Activated effector memory CD4-positive, alpha-beta T cell treated with anti-CD3 and anti-CD28 coated beads, Interleukin-2, amount 50 U/mL, for 16 hours (primary cell): ENCODE measurements at regions not wholly inside any gene's neighbourhood (a gene's known extent, or its start where the extent isn't known, plus 50 kb on each side); places are given as distances from the start of the nearest gene placed in this dataset.
"Not testable (repeated sequence)": the region's sequence is repeated elsewhere in the genome, so short reads cannot be mapped to it uniquely, and the experiment has no call there.

Experiments used
- DNase-seq: peaks from one replicate; pipeline ENCODE4 v3.0.0-alpha.2; 2020

- no peak for DNase-seq
Observed at GRCh38 chr13:72657379-72657778, 70.0 kb downstream of the MZT1 start.

DNA sequence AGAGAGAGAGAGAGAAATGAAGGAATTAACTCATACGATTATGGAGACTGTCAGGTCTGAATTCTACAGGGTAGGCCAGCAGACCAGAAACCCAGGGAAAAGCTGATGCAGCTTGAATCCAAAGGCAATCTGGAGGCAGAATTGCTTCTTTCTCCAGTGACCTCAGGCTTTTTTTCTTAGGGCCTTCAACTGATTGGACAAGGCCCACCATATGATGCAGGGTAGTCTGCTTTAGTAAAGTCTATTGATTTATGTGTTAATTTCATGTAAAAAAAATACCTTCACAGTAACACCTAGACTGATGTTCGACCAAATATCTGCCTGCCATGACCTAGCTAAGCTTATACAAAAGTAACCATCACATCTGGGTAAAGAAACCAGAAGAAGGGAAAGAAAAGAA, 71.1 kb downstream of the MZT1 start:
- DNase-seq: no peak

- DNase-seq: no peak
Observed at GRCh38 chr13:72653506-72653905, 73.9 kb downstream of the MZT1 start.

- DNase-seq: no peak
Observed at GRCh38 chr13:72652681-72653080, 74.7 kb downstream of the MZT1 start.

DNA sequence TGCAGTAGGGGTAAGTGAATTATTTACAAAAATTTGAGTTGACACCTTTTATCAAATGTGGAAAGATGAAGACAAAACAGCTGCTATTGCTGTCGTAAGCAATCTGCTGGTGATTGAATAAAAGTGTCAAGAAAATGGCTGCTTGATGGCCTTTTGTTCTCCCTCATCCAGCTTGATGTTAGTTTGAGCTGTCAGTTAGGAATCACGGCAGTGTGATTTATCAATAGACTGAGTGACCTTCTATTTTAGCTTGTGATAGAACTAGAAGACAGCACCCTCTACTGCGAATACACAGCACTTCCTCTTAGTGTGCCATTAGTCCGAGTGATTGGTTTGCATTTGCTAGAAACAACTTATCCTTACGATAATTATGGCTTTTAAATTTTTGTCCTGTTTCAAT, 76.3 kb downstream of the MZT1 start:
- no peak for DNase-seq

DNA sequence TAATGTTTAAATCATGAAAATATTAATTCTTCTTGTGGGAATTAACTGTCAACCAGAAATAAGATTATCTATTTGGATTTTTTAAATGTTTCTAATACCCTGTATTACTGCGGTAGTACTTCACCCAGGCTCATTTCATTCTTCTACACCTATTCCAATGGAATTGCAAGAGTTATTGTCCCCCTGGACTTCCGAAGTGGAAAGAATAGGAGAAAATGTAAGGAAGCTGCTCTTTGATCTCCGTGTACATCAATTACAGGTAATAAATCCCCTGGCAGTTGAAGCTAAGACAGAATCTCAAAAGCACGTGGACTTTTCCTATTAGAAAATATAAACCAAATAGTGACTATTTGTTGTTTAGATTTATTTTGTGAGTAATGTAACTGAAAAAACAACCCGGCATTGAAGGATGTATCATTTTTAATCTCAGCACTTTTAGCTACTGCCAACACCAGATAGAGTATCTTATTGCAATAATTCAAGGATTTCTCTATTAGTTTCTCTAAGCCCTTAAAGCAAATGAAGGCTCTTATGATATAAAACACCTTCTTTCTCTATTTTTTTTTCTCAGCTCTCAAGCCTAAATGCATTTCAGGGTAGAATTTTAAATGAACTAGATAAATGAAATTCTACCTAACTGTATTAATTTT, 77.3 kb downstream of the MZT1 start:
- DNase-seq: no peak

DNA sequence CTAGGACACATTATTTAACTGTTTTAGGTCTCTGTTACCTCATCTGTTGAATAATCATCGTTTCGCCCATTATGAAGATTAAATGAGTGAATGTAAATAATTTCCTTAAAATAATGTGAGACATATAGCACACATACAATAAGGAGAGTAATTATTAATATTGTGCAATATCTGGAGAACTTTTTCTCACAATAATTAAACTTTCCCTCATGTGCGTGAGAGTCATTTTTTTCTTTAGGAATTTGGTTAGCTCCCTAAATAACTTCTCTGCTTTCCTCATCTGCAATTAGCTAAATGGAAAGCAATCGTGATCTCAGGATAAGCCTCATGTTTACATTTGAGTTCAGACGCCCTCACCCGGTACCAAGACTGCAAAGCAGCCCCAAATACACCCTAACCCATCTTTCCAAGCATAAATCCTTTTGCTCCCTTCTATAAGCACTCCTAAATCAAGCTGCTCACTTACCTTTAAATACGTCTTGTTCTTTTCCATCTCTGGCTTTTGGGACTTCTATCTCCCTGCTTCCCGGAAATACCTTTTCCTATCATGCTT, 78.8 kb downstream of the MZT1 start:
- no peak for DNase-seq

DNA sequence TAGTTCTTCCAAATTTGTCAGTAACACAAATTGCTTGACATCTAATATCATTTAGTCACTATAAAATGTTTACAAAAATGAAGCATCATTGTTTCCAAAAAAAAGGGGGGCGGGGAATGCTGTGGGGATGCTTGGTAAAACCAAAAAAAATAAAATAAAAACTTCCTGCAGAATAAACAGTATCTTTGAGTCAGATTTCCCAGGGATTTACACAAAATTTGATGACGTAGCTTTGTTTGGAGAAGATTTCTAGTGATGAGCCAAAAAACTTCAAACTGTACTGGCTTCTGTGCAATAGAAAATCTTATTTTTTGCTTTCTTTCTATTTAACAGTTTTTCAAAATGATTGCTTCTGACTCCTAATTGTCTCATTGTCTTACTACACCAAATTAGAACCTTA, 80.0 kb downstream of the MZT1 start:
- DNase-seq: no peak

- DNase-seq: no peak
Observed at GRCh38 chr13:72645521-72645920, 81.9 kb downstream of the MZT1 start.

DNA sequence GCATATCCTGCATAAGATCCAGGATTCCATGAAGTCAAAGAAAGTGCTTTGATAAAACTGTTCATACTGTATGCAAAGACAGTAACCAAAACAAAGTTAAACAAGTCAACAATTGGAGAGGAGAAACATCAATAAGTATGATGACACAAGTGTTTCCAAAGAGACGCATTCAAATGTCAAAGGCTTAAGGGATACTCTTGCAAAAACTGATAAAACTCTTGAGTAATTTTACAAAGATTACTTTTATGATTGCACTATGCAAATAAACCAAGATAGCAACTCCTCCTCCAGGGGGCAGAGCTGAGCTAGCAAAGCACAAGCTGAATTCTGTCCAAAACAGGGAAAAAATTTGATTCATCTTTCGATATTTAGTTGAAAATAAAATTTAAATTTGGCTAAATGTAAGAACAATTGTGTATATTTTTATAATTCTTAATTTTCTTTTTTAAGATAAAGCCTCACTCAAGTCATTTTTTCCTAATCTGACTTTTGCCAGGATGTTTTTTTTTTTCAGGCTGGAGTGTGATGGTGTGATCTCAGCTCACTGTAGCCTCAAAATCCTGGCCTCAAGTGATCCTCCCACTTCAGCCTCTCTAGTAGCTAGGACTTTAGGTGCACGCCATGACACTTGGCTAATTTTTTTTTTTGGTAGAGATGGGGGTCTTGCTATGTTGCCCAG, 84.0 kb downstream of the MZT1 start:
- DNase-seq: peak; percentile 78

- no peak for DNase-seq
Observed at GRCh38 chr13:72639377-72639776, 88.1 kb downstream of the MZT1 start.

- no peak for DNase-seq
Observed at GRCh38 chr13:72638059-72638815, 89.2 kb downstream of the MZT1 start.

DNA sequence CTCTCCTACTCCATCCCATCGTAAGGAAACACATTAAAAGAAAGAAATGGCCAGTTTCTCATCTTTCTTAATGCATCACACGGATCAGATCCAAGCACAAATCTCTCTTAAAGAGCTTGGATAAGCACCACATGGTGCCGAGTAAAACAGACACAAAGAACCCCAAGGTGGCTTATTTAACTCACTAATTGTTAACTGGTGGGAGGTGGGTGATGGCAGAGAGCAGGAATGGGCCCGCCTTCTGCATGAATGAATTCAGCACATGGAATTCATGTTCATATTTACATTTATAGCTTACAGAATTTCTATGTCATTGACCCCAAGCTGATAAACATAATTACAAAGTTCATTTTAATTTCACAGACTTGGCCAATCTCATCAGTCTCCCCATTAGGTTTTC, 89.9 kb downstream of the MZT1 start:
- DNase-seq: no peak

DNA sequence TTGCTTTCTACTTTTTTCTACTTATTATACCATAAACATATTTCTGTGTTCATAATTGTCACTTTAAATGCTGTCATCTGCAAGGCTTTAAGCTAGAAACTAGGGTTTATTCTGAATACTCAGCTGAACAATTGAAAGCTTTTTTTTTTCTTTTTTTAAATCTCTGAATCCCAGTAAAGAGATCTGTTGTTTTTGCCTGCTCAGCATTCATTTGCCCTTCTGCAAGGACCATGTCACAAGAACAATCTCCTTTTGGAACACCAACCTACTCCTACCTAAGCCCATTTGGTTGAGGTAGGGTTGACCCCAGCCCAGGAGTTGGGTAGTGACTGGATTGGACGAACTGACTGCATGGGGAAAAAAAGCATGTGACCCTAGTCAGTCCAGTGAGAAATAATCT, 92.6 kb downstream of the MZT1 start:
- no peak for DNase-seq

- no peak for DNase-seq
Observed at GRCh38 chr13:72622546-72622945, 104.9 kb downstream of the MZT1 start.

- no peak for DNase-seq
Observed at GRCh38 chr13:72620874-72621273, 106.6 kb downstream of the MZT1 start.

GRCh38 chr13:72617951-72618350, 109.5 kb downstream of the MZT1 start:
- DNase-seq: no peak

- no peak for DNase-seq
Observed at GRCh38 chr13:72617186-72617585, 110.2 kb downstream of the MZT1 start.

GRCh38 chr13:72610251-72610891, 117.1 kb downstream of the MZT1 start:
- not testable (repeated sequence) for DNase-seq

DNA sequence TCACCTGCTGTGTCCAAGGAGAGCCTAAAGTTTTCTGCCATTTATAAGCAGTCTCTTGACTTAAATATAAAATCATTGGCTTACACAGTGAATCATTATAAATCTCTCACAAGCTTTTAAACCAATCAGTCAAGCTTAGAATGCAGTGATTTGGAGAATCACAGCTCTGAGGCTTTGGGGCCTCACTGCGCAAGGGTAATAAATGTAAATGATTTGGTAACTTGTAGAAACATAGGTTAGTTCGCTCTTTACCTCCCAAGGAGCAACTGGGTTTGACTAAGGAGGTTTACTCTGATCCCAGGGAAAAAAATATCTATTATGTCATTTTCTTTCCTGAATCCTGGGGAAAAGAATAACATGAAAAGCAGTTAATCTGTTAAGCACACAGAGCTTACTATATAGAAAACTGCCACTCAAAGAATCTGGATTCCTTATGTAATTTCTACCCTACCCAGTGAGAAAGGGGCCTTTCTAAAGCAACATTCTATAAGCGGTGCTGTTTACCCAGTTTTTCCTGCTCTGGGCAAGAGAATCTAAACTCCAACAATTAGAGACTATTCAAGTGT, 128.2 kb downstream of the MZT1 start:
- no peak for DNase-seq

- no peak for DNase-seq
Observed at GRCh38 chr13:72590091-72590740, 137.2 kb downstream of the MZT1 start.

GRCh38 chr13:72586518-72586917, 140.9 kb downstream of the MZT1 start:
- DNase-seq: no peak
